GM19395 (cell line): ENCODE measurements at regions not wholly inside any gene's neighbourhood (a gene's known extent, or its start where the extent isn't known, plus 50 kb on each side); places are given as distances from the start of the nearest gene placed in this dataset.
"Not testable (repeated sequence)": the region's sequence is repeated elsewhere in the genome, so short reads cannot be mapped to it uniquely, and the experiment has no call there.

Source experiments
- ATAC-seq: cut with Tn5 transposase; IDR thresholded peaks from one replicate; pipeline ENCODE4 v1.9.1; 2021; ENCODE audit warnings: mild to moderate bottlenecking, moderate library complexity; ENCODE audit not compliant: unreplicated experiment

DNA sequence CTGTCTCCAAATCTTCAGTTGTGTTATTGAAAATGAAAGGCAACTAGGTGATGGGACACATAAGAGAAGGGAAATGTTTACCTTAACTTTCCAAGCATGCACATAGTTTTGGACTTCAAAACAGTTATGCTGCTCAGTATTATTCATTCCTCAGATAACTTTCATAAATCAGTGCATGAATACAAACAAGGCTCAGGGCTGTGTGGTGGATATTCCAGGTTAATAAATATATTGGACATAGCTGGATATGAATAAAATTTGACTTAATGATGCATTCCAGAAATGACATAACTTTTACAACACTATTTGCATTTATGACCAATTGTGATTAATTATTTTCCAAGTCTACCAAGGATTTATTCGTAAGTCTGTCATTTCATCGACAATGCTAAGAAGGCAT, 301.2 kb upstream of the ZNF804A start:
- ATAC-seq = no peak

DNA sequence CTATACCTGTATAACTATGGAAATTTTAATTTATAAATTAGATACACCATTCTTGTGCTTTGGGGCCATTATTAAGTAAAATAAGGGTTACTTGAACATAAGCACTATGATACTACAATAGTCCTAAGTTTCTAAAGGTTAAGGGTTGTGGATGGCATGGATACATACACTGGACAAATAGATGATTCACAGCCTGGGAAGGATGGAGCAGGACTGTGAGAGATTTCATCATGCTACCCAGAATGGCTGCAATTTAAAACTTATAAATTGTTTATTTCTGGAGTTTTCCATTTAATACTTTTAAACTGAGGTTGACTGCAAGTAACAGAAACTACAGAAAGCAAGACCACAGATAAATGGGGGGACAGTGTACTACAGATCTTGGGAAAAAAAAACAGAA, 295.8 kb upstream of the ZNF804A start:
- no peak for ATAC-seq

DNA sequence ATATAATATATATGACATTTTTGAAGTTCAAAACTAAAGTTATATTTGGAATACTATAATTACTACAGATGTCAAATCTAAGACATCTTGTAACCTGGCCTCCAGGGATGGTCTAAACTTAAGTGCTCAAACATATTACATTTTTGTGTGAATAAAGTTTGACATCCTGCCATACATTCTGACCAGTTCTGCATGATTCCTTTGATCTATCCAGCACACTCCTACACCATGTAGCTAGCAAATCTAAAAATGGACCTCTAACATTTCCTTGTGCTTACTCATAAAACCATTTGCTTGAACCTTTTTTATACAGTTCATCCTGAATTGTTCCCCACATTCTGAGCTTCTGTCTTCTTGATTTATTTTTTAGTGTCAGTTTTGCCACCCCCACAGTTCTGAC, 294.3 kb upstream of the ZNF804A start:
- ATAC-seq = no peak

DNA sequence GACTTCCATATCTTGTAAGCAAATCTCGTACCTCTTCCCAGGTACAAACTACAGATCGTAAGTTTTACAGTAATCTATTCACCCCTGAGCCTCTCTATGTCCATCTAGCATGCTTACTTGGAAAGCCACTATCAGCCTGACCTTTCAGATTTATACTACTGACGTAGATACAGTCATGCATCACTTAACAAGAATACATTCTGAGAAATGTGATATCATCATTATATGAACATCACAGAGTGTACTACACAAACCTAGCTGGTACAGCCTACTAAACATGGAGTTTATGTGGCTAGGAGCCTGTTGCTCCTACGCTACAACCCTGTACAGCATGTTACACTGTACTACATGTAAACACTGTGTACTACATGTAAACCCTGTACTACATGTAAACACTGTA, 293.2 kb upstream of the ZNF804A start:
- ATAC-seq = no peak

DNA sequence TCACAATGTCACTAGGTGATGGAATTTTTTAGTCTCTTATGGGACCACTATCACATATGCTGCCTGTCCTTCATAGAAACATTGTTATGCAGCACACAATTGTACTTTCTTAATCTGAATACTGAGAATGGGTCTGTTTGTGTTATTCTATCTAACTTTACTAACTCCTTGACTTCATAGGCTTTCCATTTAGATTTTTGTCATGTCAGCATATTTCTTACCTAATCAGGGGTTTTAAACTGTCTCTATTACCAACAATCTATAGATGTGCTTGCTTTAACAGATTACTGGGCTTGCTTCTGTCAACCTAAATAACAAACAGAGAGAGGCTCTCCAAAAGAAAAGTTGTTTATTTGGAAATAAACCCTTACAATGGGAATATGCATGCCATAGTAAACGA, 289.6 kb upstream of the ZNF804A start:
- ATAC-seq = no peak

DNA sequence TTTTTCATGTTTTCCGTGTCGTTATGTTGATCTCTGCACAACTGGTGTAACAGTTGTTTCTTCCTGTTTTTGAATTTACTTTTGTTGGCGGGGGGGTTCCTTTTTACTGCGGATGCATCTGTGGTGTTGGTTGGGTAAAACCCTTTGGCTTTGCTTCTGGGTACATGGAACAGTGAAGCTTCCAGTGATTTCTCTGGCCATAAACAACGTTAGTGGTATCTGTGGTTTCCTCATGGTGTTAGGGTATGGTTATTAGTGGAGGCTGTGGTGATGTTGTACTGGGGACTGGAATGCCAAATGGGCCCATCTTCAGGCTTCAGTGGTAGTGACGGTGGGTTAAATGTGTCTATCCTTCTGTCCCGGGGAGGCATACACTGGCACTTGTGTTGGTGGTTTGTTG, 285.4 kb upstream of the ZNF804A start:
- no peak for ATAC-seq

DNA sequence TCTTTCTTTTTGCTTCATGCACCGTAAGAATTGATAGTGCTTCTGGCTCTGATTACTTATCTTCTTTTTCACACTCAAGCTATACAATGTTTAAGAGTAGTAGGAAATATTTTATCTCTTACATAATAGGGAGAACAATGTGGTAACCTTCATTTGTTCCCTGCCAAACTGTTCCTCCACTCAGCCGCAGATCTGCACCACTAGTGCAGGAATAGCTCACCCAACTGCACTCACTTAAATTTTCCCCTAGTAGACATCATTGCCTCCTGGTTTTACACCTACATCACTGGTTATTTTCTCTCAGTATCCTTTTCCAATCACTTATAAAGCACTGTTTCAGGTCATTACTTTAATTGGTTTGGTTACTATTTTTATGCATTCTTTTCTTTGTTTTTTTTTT, 283.5 kb upstream of the ZNF804A start:
- no peak for ATAC-seq

DNA sequence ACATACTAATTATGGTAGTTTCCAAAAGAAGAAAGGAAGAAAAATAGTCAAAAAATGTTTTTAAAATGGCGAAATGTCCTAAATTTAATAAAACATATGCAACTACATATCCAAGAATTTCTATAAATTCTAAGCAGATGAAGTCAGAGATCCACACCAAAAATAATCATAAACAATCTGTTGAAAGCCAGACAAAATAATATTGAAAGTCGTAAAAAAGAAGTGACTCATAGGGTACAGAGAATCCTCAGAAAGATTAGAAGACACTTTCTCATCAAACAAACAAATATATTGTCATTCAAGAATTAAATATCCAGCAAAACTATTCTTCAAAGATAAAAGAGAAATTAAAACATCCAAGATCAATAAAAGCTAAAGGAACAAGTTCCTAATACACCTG, 281.4 kb upstream of the ZNF804A start:
- no peak for ATAC-seq

DNA sequence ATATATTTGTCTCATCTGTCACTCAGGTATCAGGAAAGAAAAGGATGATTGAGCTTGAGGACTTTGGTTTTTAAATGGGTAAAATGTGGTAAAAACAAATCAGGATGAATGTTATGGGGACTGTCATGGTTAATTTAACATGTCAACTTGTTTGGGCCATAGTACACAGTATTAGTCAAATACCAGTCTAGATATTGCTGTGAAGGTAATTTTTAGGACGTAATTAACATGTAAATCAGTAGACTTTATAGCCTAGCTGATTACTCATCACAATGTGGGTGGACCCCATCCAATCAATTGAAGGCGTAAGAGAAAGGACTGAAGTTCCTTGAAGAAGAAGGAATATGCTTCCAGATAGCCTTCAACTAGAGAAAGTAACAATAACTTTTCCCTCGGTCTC, 275.7 kb upstream of the ZNF804A start:
- ATAC-seq = no peak

DNA sequence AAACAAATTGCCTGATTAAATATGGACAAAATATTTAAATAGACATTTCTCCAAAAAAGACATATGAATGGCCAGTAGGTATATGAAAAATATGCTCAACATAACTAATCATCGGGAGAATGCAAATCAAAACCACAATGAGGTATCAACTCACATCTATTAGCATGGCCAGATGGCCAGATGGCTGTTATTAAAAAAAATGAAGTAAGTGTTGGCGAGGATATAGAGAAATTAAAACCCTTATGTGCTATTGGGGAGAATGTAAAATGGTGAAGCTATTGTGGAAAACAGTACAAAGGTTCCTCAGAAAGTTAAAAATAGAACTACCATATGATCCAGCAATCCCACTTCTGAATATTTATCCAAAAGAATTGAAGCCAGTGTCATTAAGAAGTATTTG, 272.3 kb upstream of the ZNF804A start:
- ATAC-seq = no peak

DNA sequence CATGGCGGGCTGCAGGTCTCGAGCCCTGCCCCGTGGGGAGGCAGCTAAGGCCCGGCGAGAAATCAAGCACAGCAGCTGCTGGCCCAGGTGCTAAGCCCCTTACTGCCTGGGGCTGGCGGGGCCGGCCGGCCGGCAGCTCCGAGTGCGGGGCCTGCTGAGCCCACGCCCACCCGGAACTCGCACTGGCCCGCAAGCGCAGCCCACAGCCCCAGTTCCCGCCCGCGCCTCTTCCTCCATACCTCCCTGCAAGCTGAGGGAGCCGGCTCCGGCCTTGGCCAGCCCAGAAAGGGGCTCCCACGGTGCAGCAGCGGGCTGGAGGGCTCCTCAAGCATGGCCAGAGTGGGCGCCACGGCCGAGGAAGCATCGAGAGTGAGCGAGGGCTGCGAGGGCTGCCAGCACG, 270.5 kb upstream of the ZNF804A start:
- not testable (repeated sequence) for ATAC-seq

DNA sequence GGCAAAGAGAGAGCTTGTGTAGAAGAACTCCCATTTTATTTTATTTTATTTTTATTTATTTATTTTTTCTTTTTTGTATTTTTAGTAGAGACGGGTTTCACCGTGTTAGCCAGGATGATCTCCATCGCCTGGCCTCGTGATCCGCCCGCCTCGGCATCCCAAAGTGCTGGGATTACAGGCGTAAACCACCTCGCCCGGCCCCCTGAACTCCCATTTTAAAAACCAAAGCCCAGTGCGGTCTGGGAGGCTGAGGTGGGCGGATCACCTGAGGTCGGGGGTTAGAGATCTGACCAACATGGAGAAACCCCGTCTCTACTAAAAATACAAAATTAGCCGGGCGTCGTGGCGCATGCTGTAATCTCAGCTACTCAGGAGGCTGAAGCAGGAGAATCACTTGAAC, 267.8 kb upstream of the ZNF804A start:
- ATAC-seq = not testable (repeated sequence)

DNA sequence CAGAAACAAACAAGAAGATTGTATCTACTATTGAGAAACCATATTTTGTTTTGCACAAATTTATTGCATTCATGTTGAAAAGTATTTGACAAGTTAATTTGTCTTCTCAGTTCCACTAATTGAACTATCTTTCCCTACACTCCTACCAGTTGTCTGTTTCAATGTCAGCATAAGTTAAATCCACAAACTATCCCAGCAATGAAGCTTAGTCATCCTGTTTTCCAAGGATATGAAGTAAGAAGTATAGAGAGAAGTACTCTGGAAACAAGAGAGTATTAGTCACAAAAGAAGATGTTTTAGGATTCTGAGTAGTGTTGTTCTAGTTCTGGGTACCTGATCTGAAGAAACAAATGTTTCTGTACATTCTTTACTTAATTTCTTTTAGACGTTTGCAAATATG, 261.6 kb upstream of the ZNF804A start:
- no peak for ATAC-seq

DNA sequence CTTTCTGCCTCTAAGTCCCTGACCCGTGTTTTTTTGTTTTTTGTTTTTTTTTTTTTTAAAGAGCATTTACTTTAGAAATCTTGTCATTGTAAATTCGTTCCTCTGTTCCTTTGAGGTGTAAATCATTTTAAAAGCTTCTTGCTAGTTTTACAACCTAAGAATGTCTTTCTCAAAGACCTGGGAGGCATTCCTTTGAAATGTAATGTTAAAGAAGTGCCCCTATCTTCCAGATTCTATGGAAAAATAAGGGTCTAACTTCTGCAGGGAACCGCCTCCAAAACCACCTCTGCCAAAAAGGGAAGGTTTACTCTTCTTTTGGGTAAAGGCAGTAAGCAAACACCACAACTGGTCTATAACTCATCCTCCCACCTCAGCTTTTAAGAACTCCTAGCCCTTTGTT, 259.6 kb upstream of the ZNF804A start:
- ATAC-seq = no peak

DNA sequence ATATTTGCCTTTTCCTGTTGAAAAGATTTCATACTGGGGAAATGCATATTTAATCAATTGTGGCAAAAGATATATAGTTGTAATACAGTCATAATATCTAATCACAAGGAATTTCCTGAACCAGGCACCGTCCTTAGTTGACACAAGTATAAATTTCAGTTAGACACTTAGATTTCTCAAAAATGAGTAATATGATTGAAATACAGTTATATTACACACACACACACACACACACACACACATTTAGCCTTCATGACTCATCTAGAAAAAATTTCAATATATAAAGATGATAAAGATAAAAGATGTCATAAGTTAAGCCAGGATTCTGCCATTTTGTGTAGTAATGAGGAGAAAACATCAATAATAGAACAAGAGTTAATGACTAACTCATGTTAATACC, 258.4 kb upstream of the ZNF804A start:
- ATAC-seq = no peak

DNA sequence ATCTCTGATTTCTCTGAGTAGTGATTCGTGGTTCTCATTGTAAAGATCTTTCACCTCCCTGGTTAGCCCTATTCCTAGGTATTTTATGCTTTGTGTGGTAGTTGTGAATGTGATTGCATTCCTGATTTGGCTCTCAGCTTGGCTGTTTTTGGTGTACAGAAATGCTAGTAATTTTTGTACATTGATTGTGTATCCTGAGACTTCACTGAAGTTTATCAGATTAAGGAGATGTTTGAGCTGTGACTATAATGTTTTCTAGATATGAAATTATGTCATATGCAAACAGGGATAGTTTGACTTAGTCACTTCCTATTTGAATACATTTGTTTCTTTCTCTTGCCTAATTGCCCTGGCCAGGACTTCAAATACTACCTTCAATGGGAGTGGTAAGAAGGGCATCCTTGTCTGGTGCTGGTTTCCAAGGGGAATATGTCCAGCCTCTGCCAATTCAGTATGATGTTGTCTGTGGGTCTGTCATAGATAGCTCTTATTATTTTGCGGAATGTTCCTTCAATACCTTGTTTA, 251.9 kb upstream of the ZNF804A start:
- no peak for ATAC-seq

DNA sequence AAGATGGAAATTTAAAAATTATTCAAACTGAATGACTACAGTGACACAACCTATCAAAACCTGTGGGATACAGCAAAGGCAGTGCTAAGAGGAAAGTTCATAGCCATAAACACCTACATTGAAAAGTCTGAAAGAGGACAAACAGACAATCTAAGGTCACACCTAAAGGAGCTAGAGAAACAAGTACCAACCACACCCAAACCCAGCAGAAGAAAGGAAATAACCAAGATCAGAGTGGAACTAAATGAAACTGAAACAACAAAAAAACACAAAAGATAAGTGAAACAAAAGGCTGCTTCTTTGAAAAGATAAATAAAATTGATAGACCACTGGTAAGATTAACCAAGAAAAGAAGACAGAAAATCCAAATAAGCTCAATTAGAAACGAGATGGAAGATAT, 247.2 kb upstream of the ZNF804A start:
- no peak for ATAC-seq

DNA sequence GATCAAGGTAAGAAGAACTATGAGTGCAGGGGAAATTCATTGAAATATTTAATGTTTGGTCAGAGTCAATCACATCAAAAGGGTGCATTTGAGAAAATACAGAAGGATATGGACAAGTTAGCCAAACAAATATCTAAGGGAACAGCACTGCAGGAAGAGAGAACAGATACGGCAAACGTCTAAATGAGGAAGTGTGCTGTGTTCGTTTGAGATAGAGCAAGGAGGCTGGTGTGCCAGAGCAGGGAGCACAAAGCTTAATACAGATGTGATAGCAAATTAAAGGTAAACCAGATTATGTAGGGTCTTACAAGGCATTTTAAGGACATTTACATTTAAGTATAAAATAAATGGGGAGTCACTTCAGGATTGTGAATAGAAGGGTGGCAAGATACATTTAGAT, 241.3 kb upstream of the ZNF804A start:
- ATAC-seq = no peak

DNA sequence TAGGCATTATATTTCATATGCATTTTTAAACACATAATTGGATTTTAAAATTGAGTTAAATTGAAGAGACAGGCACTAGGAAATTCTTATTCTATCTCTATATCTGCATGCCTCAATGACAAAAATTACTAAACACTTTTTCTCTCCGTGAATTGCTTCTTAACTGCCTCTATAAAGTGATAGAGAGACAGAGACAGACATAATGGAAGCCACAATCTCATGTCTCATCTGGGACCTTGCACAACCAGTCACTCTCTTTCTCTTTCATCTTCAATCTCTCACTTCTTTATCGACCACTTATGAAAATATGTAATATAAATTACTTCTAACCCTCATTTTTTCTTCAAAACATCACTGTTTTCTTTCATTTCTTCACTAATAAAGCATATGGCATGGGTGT, 238.9 kb upstream of the ZNF804A start:
- no peak for ATAC-seq

DNA sequence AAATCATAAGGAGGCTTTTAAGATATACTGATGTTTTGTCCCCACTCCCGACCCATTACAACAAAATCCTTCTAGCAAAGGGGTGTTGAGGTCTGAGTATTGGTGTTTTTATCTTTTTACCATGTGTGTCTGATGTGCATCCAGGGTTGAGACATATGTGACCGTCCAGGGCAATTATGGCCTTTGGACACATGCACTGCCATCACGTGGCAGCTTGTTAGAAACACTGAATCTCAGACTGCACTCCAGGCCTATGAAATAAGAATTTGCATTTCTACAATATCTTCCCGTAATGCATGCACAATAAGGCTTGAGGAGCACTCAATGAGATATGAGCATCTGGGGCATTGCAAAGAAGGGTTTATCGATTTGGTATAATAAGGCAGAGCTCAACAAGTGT, 235.1 kb upstream of the ZNF804A start:
- no peak for ATAC-seq

DNA sequence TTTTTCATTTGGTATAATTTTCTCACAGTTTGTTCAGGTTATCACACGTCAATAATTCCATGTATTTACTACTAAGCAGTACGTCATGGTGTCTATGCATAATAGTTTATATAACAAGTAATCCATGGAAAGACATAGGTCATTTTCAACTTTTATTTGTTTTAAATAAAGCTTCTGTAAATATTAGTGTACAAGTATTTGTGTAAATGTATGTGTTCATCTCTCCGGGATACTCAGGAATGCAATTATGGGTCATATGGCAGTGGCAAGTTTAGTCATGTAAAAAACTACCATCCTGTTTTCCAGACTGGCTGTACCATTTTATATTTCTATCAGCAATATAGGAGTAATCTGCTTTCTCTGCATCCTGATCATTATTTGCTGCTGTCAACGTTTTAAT, 231.1 kb upstream of the ZNF804A start:
- ATAC-seq = no peak

DNA sequence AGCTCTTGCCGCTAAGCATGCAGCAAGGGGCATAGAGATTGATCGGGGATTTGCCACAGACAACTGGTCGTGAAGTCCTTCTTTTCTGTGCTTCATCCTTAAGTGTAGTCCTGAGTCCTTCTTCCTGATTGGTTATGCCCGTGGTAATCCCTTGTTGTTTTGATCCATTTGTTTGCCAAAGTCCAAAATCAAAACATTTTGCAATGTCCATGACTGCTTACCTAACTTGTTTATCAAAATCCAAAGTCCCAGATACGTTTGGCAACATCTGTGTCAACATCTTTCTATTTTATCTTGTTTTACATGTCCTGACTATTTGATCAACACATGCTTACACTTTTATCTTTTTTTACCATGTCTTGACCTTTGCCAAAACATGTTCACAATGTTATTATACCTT, 229.0 kb upstream of the ZNF804A start:
- ATAC-seq = no peak

DNA sequence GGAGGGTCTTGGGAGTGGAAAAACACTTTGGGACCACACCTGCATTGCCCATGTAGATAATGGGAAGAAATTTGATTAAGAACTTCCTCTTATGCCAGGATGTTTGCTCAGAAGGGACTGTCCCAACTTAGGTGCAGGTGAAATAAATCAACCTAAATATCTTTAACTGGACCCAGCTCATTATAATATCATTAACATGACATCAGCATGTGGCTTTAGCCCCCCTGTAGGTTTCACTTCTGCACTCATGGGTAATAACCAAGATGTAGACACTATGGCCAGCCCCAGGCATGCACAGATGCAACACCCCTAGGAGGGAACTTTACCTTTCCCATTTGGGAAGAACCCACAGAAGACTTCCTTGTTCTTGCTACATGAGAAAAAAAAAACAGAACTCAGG, 227.4 kb upstream of the ZNF804A start:
- no peak for ATAC-seq

DNA sequence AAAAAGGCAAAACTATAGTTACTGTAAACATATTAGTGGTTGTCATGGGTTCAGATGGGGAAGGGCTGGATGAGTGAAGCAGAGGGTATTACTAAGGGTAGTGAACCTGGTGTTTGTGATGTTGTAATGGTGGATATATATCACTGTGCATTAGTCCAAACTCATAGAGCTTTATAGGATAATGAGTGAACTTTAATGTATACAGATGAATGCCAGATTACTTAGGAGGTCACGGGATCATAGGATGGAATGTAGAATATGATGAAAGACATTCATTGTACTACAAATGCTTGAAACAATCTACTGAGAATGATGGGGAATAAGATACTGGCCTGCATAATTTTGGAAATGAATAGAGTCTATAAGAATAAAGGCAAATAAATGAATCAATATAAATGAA, 226.7 kb upstream of the ZNF804A start:
- no peak for ATAC-seq
